Right lobe of liver (tissue), 6 donors: ENCODE measurements at regions not wholly inside any gene's neighbourhood (a gene's known extent, or its start where the extent isn't known, plus 50 kb on each side); places are given as distances from the start of the nearest gene placed in this dataset.

Experiments
- ATAC-seq, 4 donors: fragments of 200-7000 bp; cut with Tn5 transposase; one replicate each; pipeline ENCODE4 v1.9.1; 2020; ENCODE audit warnings: mild to moderate bottlenecking in 4 of 4, moderate library complexity in 4 of 4
- DNase-seq, 3 donors: peaks; one replicate each; pipeline ENCODE4 v3.0.0-alpha.2; 2020
- H3K27ac ChIP-seq, 3 donors: fragments of 200-600 bp; one replicate each; pipeline ENCODE4 v1.8.0; 2022
- H3K27me3 ChIP-seq, 2 donors: fragments of 200-600 bp; one replicate each; pipeline ENCODE4 v1.8.0; 2022
- H3K36me3 ChIP-seq, 4 donors: fragments of 200-600 bp; sonication (generic) in 1 of 4; one replicate each; pipeline versions ENCODE4 v1.5.1 to v1.8.0; 2017 to 2022; ENCODE audit warnings: control low read depth in 1 of 4
- H3K4me1 ChIP-seq, 4 donors: fragments of 200-600 bp; sonication (generic) in 1 of 4; one replicate each; pipeline versions ENCODE4 v1.5.1 to v1.8.0; 2017 to 2022; ENCODE audit warnings: control low read depth in 1 of 4
- H3K4me3 ChIP-seq, 3 donors: fragments of 200-600 bp; one replicate each; pipeline ENCODE4 v1.8.0; 2022
- H3K9me3 ChIP-seq, 4 donors: fragments of 200-600 bp; sonication (generic) in 1 of 4; one replicate each; pipeline versions ENCODE4 v1.5.1 to v1.8.0; 2017 to 2022; ENCODE audit warnings: control low read depth in 1 of 4
- CTCF ChIP-seq, 4 donors: fragments of 200-600 bp in 3 of 4; fragments of 450-650 bp in 1 of 4; IDR thresholded peaks; one replicate each; pipeline versions ENCODE4 v1.5.1 to v1.8.0; 2016 to 2022; ENCODE audit warnings: antibody characterized with exemption in 4 of 4, mild to moderate bottlenecking in 2 of 4
- POLR2A ChIP-seq: fragments of 450-650 bp; IDR thresholded peaks from one replicate; pipeline ENCODE4 v1.6.1; 2017; ENCODE audit warnings: antibody characterized with exemption, mild to moderate bottlenecking
- WGBS: methylation state at CpG from one replicate; pipeline ENCODE4 v1.1.6; 2018; ENCODE audit warnings: low coverage, low lambda C conversion rate; ENCODE audit not compliant: insufficient coverage; ENCODE audit errors: missing lambda C conversion rate; 5-methylcytosine and 5-hydroxymethylcytosine counted together
- intact Hi-C, 2 donors: fragments of 100-400 bp; cut with DNase I; formaldehyde crosslinking; loops; one replicate each; pipeline versions ENCODE4 v1.11.2 to v1.14.1; 2022
- donor health status: DM: no; HTN: yes; CAD: no.
- donor health status: DM: no; HTN: no; CAD: no.
- donor health status: DM: no; HTN: no; CAD: no.
- donor health status: DM: no; HTN: yes; CAD: no.
- donor health status: DM: no; HTN: yes; CAD: no.

GRCh38 chr1:194342484-194343262 lies 1156.3 kb upstream of the B3GALT2 start:
- H3K27ac ChIP-seq: no peak overlapping the region
- 56% methylated on average over 12 of the region's 18 CpGs for WGBS
- peaks cover 0 to 3% of the 10 kb centered on the region in 2 donors for H3K27me3 ChIP-seq
- no peak overlapping the region for H3K4me3 ChIP-seq
- DNase-seq (no peak), ATAC-seq (no peak)
- H3K36me3 ChIP-seq: no peaks in the 10 kb centered on the region
- TF ChIP-seq CTCF (IDR thresholded peaks at IDR 0.05) (no peak), POLR2A (no peak)
- H3K9me3 ChIP-seq: no peaks in the 10 kb centered on the region
- no peaks in the 10 kb centered on the region for H3K4me1 ChIP-seq
- intact Hi-C loops: no loop called here

DNA sequence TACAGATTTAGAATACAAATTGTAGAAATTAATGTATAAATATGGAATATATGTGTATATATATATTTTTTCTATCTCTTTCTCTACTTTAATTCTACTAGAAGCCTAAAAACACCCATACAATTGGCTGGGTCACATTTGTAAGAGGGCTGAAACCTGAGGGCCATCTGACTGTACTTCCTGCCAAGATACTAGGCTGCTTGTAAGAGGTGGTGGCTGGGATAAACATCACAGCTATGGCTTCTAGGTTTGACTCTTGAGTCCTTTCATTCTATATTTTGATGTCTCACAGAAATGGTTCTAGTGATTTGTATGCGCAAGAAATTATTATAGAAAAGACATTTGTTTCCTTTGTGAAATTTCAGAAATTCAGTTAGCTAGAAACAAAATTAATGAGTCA lies 1155.2 kb upstream of the B3GALT2 start:
- Histone ChIP-seq H3K27me3 (peaks cover 0 to 3% of the 10 kb centered on the region in 2 donors), H3K4me3 (no peak overlapping the region), H3K36me3 (no peaks in the 10 kb centered on the region), H3K4me1 (no peaks in the 10 kb centered on the region), H3K27ac (no peak overlapping the region), H3K9me3 (no peaks in the 10 kb centered on the region)
- TF ChIP-seq CTCF (IDR thresholded peaks at IDR 0.05) (no peak), POLR2A (no peak)
- DNase-seq: no peak
- 88% methylated on average over 1 of the region's 1 CpG for WGBS
- no peak for ATAC-seq
- intact Hi-C loops: no loop called here

GRCh38 chr1:194339471-194339870 lies 1153.1 kb upstream of the B3GALT2 start:
- Histone ChIP-seq H3K27me3 (peaks cover 0 to 3% of the 10 kb centered on the region in 2 donors), H3K27ac (no peak overlapping the region), H3K4me1 (no peaks in the 10 kb centered on the region), H3K9me3 (no peaks in the 10 kb centered on the region), H3K4me3 (no peak overlapping the region), H3K36me3 (no peaks in the 10 kb centered on the region)
- ATAC-seq (no peak), DNase-seq (no peak)
- intact Hi-C loops: no loop called here
- 53% methylated on average over 2 of the region's 2 CpGs for WGBS
- TF ChIP-seq POLR2A (no peak), CTCF (IDR thresholded peaks at IDR 0.05) (no peak)

GRCh38 chr1:194338241-194338948 lies 1152.0 kb upstream of the B3GALT2 start:
- Histone ChIP-seq H3K4me3 (no peak overlapping the region), H3K27ac (no peak overlapping the region), H3K9me3 (no peaks in the 10 kb centered on the region), H3K36me3 (no peaks in the 10 kb centered on the region), H3K27me3 (peaks cover 0 to 3% of the 10 kb centered on the region in 2 donors), H3K4me1 (no peaks in the 10 kb centered on the region)
- intact Hi-C loops: no loop called here
- DNase-seq (no peak), ATAC-seq (no peak)
- 14% methylated on average over 1 of the region's 1 CpG for WGBS
- no peak for TF ChIP-seq CTCF (IDR thresholded peaks at IDR 0.05)
- no peak for TF ChIP-seq POLR2A
